Central memory CD4-positive, alpha-beta T cell (primary cell): ENCODE measurements at regions not wholly inside any gene's neighbourhood (a gene's known extent, or its start where the extent isn't known, plus 50 kb on each side); places are given as distances from the start of the nearest gene placed in this dataset.

ENCODE experiments used
- DNase-seq: peaks from one replicate; pipeline ENCODE4 v3.0.0; 2022

GRCh38 chr17:33516645-33517044 lies 223.6 kb upstream of the ASIC2 start:
- DNase-seq, result no peak

DNA sequence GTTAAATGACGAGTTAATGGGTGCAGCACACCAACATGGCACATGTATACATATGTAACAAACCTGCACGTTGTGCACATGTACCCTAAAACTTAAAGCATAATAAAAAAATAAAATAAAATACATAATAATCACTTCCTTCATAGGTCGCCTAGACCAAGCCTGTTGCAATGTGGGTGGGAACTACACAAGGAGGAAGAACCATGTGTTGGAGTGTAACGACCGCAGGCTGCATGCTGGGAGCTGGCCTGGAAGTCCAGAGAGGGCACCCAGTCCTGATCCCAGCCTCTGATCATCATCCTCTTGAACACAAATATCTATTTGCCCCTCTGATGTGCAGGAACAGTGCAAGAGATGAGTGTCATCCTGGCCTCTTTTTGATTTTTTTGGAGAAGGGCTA lies 224.7 kb upstream of the ASIC2 start:
- no peak for DNase-seq

DNA sequence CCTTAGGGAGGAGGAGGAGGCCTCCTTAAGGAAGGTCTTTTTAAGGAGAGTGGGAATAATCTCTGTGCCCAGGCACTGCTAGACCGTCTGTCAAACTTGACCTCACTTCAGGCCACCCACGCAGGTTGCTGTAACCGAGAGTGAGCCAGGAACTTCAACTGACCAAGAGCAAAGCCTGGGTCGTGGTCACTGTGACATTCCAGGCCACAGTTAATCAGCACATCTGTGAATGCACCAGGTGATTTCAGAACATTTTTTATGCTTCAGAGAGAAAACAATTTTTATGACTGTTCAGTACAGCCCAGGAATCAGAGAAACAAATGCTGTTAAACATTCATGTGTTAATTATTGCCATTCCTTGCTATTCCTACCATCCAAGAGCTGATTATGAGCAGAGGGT lies 226.6 kb upstream of the ASIC2 start:
- no peak for DNase-seq

GRCh38 chr17:33520426-33521330 lies 227.6 kb upstream of the ASIC2 start:
- DNase-seq, result no peak

GRCh38 chr17:33521784-33522183 lies 228.7 kb upstream of the ASIC2 start:
- no peak for DNase-seq

GRCh38 chr17:33522623-33523022 lies 229.5 kb upstream of the ASIC2 start:
- DNase-seq, result no peak

DNA sequence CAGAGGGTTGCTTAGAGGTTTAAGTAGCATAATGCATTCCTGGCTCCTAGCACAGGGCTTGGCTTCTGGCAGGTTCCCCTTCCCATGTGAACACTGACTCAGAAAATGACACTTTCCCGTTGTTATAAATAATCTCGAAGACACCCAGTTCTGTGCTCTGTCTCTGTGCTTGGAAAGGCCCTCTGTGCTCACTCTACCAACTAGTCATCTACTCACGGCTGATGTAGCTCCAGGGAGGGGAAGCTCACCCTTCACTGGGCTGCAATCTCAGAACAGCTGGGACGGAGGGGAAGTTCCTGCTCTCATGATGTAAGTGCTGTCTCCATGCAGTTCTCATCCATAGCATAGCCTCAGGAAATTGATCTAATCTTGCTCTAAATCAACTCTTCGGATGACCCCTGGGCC lies 230.5 kb upstream of the ASIC2 start:
- DNase-seq, result no peak

- DNase-seq, result no peak
Observed at GRCh38 chr17:33525186-33525585, 232.1 kb upstream of the ASIC2 start.

DNA sequence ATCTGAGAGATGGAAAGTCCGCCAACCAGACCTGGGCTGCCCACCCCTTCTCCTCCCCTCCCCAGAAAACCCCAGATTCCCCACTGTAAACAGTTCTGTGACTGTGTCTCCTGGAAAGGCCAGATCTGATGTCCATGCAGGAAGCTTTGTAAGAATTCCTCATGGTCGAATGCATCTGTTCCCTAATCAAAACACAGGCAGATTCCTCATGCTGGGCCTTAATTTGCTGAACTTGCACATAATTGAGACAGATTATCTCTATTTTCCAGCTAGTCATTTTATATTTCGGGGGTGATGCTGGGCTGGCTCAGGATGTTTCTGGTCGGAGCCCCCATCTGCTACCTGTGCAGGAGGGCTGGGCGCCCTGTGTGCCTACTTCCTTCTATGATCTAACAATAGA lies 233.6 kb upstream of the ASIC2 start:
- no peak for DNase-seq

DNA sequence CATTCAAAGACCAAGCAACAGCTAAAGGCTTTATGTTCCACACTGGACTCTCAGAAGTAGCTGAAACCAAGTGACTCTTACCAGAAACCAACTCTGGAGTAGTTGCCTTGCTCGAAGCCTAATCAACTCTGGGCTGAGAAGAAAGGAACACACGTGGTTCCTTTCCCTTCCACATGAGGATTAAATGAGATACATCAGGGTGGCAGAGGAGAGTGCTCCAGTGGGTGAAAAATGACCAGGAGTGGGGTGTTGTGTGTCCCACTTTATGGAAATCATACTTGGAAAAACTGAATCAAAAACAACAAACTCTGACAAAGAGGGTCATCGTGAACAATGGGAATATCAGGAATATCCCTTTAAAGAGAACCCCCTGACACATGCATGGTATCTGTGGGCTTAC lies 234.2 kb upstream of the ASIC2 start:
- DNase-seq, result no peak

DNA sequence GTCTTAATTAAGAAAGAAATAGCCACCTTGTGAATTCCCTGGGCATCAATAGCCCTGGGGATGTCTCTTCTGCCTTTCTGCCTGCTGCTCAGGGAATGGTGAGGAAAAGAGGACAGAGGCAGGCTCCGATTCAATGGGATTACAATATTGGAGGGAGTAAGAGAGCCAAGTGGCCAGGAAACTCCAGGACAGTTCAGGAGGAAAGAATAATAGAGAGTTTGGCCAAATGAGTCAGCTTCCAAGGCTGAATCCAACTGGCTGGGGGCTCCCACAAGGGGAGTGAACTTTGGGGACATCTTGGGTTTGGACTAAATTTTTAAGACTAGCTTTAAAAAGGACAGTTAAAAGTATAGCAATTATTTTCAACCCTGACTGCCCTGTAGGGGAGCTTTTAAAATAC lies 235.8 kb upstream of the ASIC2 start:
- no peak for DNase-seq

DNA sequence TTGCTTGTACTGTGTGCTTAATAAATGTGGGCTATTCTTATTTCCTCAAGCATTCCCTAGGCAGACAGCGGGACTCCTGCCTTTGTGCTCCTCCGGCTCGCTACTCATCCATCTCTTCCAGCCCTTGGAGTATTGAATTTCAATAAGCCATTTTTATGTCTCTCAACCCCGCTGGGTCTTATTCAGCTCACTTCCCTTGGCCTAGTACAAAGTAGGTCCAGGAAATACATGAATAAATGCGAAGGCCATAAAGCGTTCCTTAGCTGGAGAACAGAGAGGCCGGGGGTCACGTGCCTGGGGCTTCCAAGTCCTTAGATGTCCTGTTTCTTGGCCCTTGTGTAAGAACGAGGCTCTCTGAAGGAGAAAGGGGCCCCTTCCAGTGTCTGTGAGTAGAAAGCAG lies 236.7 kb upstream of the ASIC2 start:
- DNase-seq, result no peak

- no peak for DNase-seq
Observed at GRCh38 chr17:33531311-33531710, 238.2 kb upstream of the ASIC2 start.

DNA sequence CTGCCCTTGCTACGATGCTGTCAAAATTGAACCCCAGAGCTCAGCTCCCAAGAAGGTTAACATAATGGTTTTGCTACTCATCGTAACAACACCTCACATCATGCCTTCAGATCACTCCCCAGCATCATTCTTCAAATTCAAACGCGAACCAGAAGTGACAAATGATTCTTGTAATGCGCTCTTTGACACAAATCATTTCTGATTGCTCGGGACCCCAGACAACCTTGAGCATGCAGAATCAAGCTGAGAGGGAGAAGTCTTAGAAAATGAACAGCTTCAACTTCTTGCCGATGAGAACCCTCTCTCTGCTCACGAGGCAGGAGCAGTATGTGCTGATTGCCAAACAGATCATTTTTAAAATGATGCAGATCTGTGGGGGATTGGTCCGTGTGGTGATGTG lies 241.0 kb upstream of the ASIC2 start:
- no peak for DNase-seq

GRCh38 chr17:33545124-33545523 lies 252.0 kb upstream of the ASIC2 start:
- DNase-seq, result no peak

- DNase-seq, result no peak
Observed at GRCh38 chr17:33550261-33550660, 257.2 kb upstream of the ASIC2 start.

DNA sequence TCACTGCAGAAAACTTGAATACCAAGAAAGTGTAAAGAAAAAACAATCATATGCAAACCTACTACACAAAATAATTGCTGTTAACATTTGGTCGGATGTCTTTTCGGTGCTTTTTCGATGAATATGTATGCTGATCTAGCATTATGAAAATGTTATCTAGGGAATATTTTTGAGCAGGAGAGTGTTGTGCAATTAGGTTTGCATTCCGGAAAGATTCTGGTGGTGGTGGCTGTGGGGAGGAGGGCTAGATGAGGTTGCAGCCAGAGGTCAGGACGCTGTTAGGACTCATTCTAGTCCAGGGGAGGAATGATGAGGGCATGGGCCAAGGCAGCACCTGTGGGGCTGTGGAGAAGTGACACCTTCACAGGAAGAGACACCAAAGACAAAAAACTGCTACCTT lies 258.0 kb upstream of the ASIC2 start:
- DNase-seq, result no peak

DNA sequence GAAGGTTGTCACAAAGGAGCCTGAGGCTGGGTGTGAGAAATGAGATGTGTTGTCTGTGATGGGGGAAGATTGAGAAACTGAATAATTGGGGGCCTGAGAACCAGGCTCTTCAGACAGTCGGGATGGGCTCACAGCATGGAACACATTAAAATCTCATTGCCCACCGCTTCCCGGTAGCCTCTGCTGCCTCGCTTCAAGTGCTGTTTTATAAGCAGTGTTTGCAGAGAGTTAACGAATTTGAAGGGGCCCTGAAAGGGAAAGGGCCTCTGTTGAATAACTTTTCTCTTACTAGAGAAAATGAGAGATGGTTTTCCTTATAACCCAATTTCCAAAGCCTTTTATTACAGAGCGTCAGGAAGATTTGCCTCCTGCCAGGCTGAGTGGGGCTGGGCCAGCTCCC lies 258.8 kb upstream of the ASIC2 start:
- DNase-seq, result no peak

GRCh38 chr17:33560165-33560564 lies 267.1 kb upstream of the ASIC2 start:
- DNase-seq, result no peak

GRCh38 chr17:33560871-33561270 lies 267.8 kb upstream of the ASIC2 start:
- DNase-seq, result no peak

DNA sequence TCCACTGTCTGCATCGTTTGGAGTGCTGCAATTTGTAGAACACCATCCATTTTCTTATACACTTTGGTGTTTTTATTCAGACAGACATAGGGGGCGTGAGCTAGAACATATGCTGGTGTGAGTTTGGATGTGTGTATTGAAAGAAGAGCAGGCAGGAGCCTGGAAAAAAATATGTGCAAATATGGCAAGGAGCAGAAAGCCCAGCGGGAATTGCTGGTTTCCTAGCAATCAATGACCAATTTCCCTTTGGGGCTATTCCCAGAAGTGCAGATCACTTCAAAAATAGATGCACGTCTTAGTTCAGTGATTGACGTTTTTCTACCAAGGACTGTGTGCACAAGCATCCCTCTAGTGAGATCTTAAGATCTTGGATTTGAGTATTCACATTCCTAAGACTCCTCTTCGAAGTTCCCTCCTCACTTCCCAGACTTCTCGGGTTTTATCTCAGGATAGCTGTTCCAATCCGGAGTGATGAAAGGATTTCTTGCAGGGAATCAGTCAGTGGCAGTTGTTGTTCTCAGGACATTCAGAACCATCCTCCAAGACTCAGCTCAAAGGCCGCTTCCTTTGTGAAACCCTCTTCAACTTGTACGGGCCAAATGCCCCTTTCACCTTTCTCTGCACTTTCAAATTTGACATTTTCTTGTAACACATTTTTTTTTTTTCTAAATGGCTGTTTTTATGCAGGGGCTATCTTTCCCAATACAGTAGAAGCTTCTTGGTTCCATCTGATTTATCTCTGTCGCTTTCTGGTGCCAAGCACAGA lies 268.7 kb upstream of the ASIC2 start:
- no peak for DNase-seq

- no peak for DNase-seq
Observed at GRCh38 chr17:33562792-33563191, 269.7 kb upstream of the ASIC2 start.

DNA sequence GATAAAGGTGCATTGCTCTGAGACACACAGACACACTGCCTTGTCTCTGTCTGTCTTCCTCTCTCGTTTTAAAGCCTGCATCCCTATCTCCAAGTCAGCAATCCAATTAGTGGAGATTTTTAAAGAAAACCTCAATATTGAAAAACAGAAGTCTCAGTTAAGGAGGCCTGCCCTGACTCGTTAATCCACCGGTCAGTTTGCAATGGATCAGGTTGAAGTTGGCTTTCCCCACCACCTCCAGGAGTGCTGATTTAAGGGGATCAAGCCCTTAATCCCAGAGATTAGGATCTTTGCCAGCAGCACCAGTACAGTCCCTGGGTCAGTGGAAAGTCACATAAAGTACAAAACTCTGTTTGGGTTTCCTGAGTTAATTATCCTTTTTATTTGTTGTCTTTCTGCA lies 271.1 kb upstream of the ASIC2 start:
- no peak for DNase-seq

- no peak for DNase-seq
Observed at GRCh38 chr17:33567223-33567622, 274.1 kb upstream of the ASIC2 start.
